OCI-LY7 (cell line): ENCODE measurements at regions not wholly inside any gene's neighbourhood (a gene's known extent, or its start where the extent isn't known, plus 50 kb on each side); places are given as distances from the start of the nearest gene placed in this dataset.

Source experiments
- BruUV-seq: library from RNA; stranded (reverse); fragments of 400-500 nt; replicated peaks from 2 replicates; lab custom pipeline; 2021; lab: Mats Ljungman, UMichigan
- CTCF ChIA-PET: fragments of 300-600 bp; sonication (Branson Sonifier 250); formaldehyde crosslinking; loops from one replicate; lab custom pipeline; 2022; ENCODE audit warnings: antibody characterized with exemption; ENCODE audit not compliant: unreplicated experiment; lab: Charles Lee
- POLR2A ChIA-PET: fragments of 300-600 bp; sonication (Branson Sonifier 250); formaldehyde crosslinking; loops from one replicate; lab custom pipeline; 2022; ENCODE audit warnings: antibody characterized with exemption; lab: Charles Lee
- DNase-seq: peaks from one replicate; pipeline ENCODE4 v3.0.0-alpha.2; 2015; ENCODE audit warnings: low spot score
- H2AFZ ChIP-seq: fragments of 200-600 bp; sonication (generic), shearing (Covaris generic); 2 replicates; pipeline ENCODE4 v1.6.1; 2014; ENCODE audit warnings: mild to moderate bottlenecking, antibody characterized with exemption, low read length, moderate library complexity
- H3K27ac ChIP-seq: fragments of 200-600 bp; sonication (generic); 2 replicates; pipeline ENCODE4 v1.5.1; 2014; ENCODE audit warnings: mixed run types, low read depth, mild to moderate bottlenecking, moderate library complexity, low read length, inconsistent platforms; ENCODE audit not compliant: poor library complexity, severe bottlenecking
- H3K36me3 ChIP-seq: fragments of 200-600 bp; sonication (generic); 2 replicates; pipeline ENCODE4 v1.6.1; 2014; ENCODE audit warnings: mild to moderate bottlenecking, antibody characterized with exemption, low read length, moderate library complexity, mixed read lengths; ENCODE audit not compliant: insufficient read depth
- H3K4me1 ChIP-seq: fragments of 200-600 bp; sonication (generic); 2 replicates; pipeline ENCODE4 v1.5.1; 2014; ENCODE audit warnings: mild to moderate bottlenecking, low read length; ENCODE audit not compliant: insufficient read depth, poor library complexity, severe bottlenecking
- H3K4me2 ChIP-seq: fragments of 200-600 bp; sonication (generic); 2 replicates; pipeline ENCODE4 v1.6.1; 2014; ENCODE audit warnings: mild to moderate bottlenecking, low read length
- H3K4me3 ChIP-seq: fragments of 200-600 bp; sonication (generic); 2 replicates; pipeline ENCODE4 v1.5.1; 2014; ENCODE audit warnings: mild to moderate bottlenecking, low read depth, low read length; ENCODE audit not compliant: poor library complexity, severe bottlenecking
- H3K79me2 ChIP-seq: fragments of 200-600 bp; sonication (generic); 2 replicates; pipeline ENCODE4 v1.6.1; 2016; ENCODE audit warnings: low read depth, mild to moderate bottlenecking, low read length, moderate library complexity, mixed read lengths; ENCODE audit not compliant: insufficient read depth
- H3K9me2 ChIP-seq: fragments of 200-600 bp; sonication (generic); 2 replicates; pipeline ENCODE4 v1.6.1; 2016; ENCODE audit warnings: mild to moderate bottlenecking, low read length, mixed read lengths; ENCODE audit not compliant: insufficient read depth
- H3K9me3 ChIP-seq: fragments of 200-600 bp; sonication (generic); 2 replicates; pipeline ENCODE4 v1.6.1; 2014; ENCODE audit warnings: mild to moderate bottlenecking, mixed run types, low read length, mixed read lengths
- H4K20me1 ChIP-seq: fragments of 200-600 bp; sonication (generic); 2 replicates; pipeline ENCODE4 v1.6.1; 2014; ENCODE audit warnings: mild to moderate bottlenecking, antibody characterized with exemption, low read length, moderate library complexity, mixed read lengths; ENCODE audit not compliant: insufficient read depth
- CTCF ChIP-seq: fragments of 200-600 bp; sonication (generic); conservative IDR thresholded peaks from 2 replicates; pipeline ENCODE4 v1.5.1; 2014; ENCODE audit warnings: mild to moderate bottlenecking, antibody characterized with exemption, low read length, moderate library complexity, mixed read lengths
- EZH2phosphoT487 ChIP-seq: fragments of 200-600 bp; sonication (generic); IDR thresholded peaks from 2 replicates; pipeline ENCODE4 v1.6.1; 2018; ENCODE audit warnings: low read depth, borderline replicate concordance, mild to moderate bottlenecking, mixed run types, antibody characterized with exemption, low read length, moderate library complexity, mixed read lengths
- intact Hi-C: fragments of 100-400 bp; cut with micrococcal nuclease; formaldehyde crosslinking; loops from one replicate; pipeline ENCODE4 v1.10.0; 2022; ENCODE audit not compliant: unreplicated experiment

GRCh38 chr5:52328220-52328806, 459.4 kb upstream of the ITGA1 start:
- no peak for TF ChIP-seq CTCF
- no peak for TF ChIP-seq EZH2phosphoT487
- no peaks in the 10 kb centered on the region for H3K9me3 ChIP-seq
- no peak overlapping the region for H3K4me2 ChIP-seq
- no TSS peak for BruUV-seq
- DNase-seq, result no peak
- no peaks in the 10 kb centered on the region for H3K4me1 ChIP-seq
- H3K27ac ChIP-seq, result no peak overlapping the region
- no peak overlapping the region for H3K4me3 ChIP-seq
- POLR2A ChIA-PET, result interaction anchor here (0.7 to 1.3 kb wide), 3 partner anchors 10 to 97 kb away, joined by 3 read pairs; no protein-coding TSS in a partner anchor
- H3K36me3 ChIP-seq, result no peaks in the 10 kb centered on the region
- intact Hi-C loops, result no loop called here
- CTCF ChIA-PET, result no interaction called here
- no peaks in the 10 kb centered on the region for H4K20me1 ChIP-seq
- no peaks in the 10 kb centered on the region for H3K79me2 ChIP-seq
- H3K9me2 ChIP-seq, result no peaks in the 10 kb centered on the region
- H2AFZ ChIP-seq, result no peak overlapping the region

GRCh38 chr5:52331725-52332124, 456.0 kb upstream of the ITGA1 start:
- Histone ChIP-seq H3K4me2 (no peak overlapping the region), H3K79me2 (no peaks in the 10 kb centered on the region), H4K20me1 (no peaks in the 10 kb centered on the region), H3K9me3 (no peaks in the 10 kb centered on the region), H2AFZ (no peak overlapping the region), H3K9me2 (no peaks in the 10 kb centered on the region), H3K36me3 (no peaks in the 10 kb centered on the region), H3K4me3 (no peak overlapping the region), H3K4me1 (no peaks in the 10 kb centered on the region), H3K27ac (no peak overlapping the region)
- POLR2A ChIA-PET, result interaction anchor here (0.6 kb wide), 1 partner anchor 1343 kb away, joined by 4 read pairs; no protein-coding TSS in a partner anchor
- BruUV-seq, result no TSS peak
- intact Hi-C loops, result no loop called here
- CTCF ChIA-PET, result no interaction called here
- no peak for TF ChIP-seq EZH2phosphoT487
- TF ChIP-seq CTCF, result no peak
- DNase-seq, result no peak

- no peaks in the 10 kb centered on the region for H4K20me1 ChIP-seq
- H3K9me2 ChIP-seq, result no peaks in the 10 kb centered on the region
- BruUV-seq, result no TSS peak
- H3K4me1 ChIP-seq, result no peaks in the 10 kb centered on the region
- H3K9me3 ChIP-seq, result no peaks in the 10 kb centered on the region
- POLR2A ChIA-PET, result no interaction called here
- H3K4me2 ChIP-seq, result no peak overlapping the region
- H3K27ac ChIP-seq, result no peak overlapping the region
- H3K36me3 ChIP-seq, result no peaks in the 10 kb centered on the region
- CTCF ChIA-PET, result no interaction called here
- TF ChIP-seq EZH2phosphoT487 (no peak), CTCF (no peak)
- no peak overlapping the region for H3K4me3 ChIP-seq
- intact Hi-C loops, result no loop called here
- no peaks in the 10 kb centered on the region for H3K79me2 ChIP-seq
- no peak for DNase-seq
- no peak overlapping the region for H2AFZ ChIP-seq
These were observed 453.3 kb upstream of the ITGA1 start for GRCh38 chr5:52334367-52334766.
